Transverse colon (tissue), 4 donors: ENCODE measurements at regions not wholly inside any gene's neighbourhood (a gene's known extent, or its start where the extent isn't known, plus 50 kb on each side); places are given as distances from the start of the nearest gene placed in this dataset.

Experiments
- CTCF ChIP-seq, 5 experiments: fragments of 200-600 bp in 3 of 5; fragments of 450-650 bp in 2 of 5; sonication (generic) in 3 of 5; IDR thresholded peaks; 1 replicate in 2 of 5; 2 replicates in 3 of 5; pipeline ENCODE4 v1.5.1; 2016 to 2017; ENCODE audit warnings: antibody characterized with exemption in 5 of 5, inconsistent platforms in 3 of 5, mild to moderate bottlenecking in 2 of 5, moderate library complexity in 1 of 5
- POLR2A ChIP-seq: fragments of 450-650 bp; IDR thresholded peaks from one replicate; pipeline ENCODE4 v1.6.1; 2016; ENCODE audit warnings: antibody characterized with exemption, mild to moderate bottlenecking, moderate library complexity
- POLR2AphosphoS5 ChIP-seq, 3 donors: sonication (generic); formaldehyde crosslinking; IDR thresholded peaks; one replicate each; pipeline ENCODE4 v1.6.1; 2016; ENCODE audit warnings: antibody characterized with exemption in 3 of 3

- no peak for TF ChIP-seq POLR2A
- TF ChIP-seq POLR2AphosphoS5 (IDR thresholded peaks at IDR 0.05), result no peak
- no peak for TF ChIP-seq CTCF (IDR thresholded peaks at IDR 0.05)
These were observed 303.6 kb upstream of the FERMT1 start for GRCh38 chr20:6426287-6426891.
